GM18517 (cell line): ENCODE measurements at regions not wholly inside any gene's neighbourhood (a gene's known extent, or its start where the extent isn't known, plus 50 kb on each side); places are given as distances from the start of the nearest gene placed in this dataset.
"Not testable (repeated sequence)": the region's sequence is repeated elsewhere in the genome, so short reads cannot be mapped to it uniquely, and the experiment has no call there.

Experiments used
- ATAC-seq: cut with Tn5 transposase; IDR thresholded peaks from one replicate; pipeline ENCODE4 v1.9.1; 2021; ENCODE audit warnings: mild to moderate bottlenecking, moderate library complexity; ENCODE audit not compliant: unreplicated experiment

- ATAC-seq: no peak
Measured at GRCh38 chr5:145585443-145586148, 249.5 kb downstream of the PRELID2 start.

- ATAC-seq: no peak
Measured at GRCh38 chr5:145579301-145579700, 255.8 kb downstream of the PRELID2 start.

DNA sequence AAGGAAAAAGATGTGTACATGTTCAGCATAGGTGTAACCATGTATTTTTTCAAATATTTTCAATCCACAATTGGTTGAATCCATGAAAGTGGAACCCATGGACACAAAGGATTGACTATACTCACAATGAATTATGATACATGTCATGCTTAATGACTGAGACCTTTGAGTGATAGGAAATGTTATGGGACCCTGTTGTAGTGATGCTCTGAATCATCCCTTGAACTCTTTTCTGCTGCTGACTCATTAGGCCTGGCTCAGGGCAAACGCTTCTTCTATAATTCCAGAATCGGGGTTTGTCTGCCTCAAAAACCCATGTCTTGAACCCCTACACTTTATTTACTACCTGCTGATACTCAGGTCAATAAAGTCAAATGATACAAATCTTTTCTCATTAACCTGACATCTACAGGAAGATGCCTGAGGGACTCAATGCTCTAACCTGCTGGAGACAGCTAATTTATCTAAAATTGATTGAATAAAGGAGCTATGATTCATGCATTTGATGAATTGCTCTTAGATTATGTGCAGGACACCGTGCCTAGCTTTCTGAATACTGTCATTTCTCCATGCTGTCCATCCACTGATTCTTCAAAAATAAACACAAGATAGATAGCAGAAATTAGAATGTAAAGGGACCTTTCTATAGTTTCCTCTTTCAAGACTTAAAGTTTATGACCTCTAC lies 260.1 kb downstream of the PRELID2 start:
- no peak for ATAC-seq

- no peak for ATAC-seq
Measured at GRCh38 chr5:145568581-145568980, 266.6 kb downstream of the PRELID2 start.

DNA sequence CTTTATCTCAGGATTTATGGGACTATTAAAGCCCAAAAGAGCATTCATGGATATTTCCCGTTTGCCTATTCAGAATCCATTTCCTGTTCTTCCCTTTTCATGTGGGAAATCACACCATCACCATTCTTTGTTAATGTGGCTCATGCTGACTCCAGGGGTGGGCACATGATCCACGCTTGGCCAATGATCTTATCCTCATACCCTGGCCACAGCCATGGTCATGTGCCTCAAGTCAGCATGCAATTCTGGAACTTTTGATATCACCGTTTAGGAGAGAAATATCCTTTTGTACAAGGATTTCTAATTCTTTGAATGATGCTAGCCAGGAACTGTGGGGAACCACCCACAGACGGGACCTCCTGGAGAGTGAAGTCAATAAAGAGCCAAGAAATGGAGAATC lies 272.2 kb downstream of the PRELID2 start:
- ATAC-seq: no peak

DNA sequence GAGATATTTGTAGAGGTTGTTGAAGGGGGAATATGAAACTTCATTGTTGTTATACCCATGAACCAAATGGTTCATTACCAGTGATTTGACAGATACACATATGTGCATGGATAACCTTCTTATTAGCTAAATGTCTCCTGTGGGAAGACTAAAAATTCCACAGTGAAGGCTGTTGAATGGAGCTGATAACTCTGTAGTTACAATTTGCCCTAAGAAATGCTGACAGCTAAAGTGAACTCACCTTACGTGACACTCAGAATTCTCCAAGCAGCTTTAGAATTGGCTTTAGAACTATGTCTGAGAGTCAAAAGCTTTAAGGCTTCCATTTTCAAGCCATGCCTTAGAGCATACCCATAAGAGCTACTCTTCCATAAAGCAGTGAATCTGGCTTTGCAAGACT lies 276.9 kb downstream of the PRELID2 start:
- no peak for ATAC-seq

DNA sequence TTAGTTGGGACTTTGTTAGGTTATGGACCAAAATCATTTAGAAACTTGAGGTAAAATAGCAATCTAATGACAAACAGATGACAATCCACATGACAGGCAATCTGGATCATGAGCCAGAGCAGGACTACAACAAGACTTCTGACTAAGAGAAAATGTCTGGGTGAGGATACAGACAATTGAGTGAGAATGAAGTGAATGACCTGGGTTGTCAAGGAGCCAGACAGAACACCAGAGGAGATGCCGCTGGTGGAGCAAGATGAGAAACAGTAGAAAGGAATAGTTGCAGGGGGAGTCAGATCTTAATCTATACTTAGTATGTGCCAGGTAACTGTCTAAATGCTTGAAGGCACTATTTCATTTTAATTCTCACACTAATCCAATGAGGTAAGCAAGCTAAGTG lies 277.8 kb downstream of the PRELID2 start:
- no peak for ATAC-seq

DNA sequence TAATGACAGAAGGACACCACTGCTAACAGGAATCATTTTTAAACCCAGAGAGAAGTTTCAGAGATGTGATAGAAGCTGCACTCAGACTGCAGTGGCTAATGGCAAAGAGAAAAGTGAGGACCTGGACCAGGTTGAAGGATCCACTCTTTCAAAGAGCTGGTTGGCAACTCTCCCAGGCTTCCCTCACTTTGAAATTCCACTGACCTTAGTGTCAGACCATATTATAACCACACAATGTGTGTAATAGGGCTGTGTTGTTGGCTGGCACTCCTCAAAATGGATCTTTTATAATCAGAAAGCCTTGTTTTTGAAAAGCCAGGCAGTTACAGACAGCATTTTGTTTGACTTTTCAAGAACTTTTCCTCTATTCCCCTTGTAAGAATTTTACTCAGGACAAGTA lies 280.7 kb downstream of the PRELID2 start:
- no peak for ATAC-seq

DNA sequence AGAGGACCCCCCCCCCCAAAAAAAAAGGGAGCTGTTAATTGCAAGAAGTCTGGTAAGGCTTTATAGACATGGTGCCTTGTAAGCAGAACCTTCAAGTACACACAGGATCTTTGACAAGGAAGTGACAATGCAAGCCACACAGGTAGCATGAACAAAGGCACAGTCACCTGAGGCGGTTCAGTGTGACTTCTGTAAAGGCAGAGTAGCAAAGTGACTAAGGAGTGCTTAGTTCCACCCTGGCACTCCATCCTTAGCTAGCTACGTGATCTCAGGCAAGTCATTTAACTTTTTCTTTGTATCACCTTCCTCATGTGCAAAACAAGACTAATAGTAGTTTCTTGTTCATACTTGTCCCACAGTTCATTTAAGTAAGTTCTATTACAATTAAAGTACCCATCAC lies 282.0 kb downstream of the PRELID2 start:
- no peak for ATAC-seq

DNA sequence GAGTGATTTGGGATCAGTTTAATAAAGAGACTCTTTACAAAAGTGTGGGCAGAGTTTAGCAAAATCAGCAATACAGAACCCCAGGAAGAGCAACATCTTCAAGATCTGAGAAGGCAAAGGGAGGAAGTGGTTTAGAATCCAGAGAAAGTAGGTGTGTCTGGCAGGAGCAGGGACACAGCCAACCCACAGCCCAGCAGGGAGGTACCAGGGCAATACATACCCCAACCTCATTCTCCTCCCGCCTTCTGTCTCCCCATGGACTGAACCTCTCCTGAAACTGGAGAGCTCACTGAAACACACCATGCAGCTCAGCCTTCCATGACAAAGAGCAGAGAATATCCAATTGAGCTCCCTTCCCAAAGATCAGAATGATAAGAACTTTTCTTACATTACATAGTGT lies 283.4 kb downstream of the PRELID2 start:
- no peak for ATAC-seq

GRCh38 chr5:145548097-145548496 lies 287.0 kb downstream of the PRELID2 start:
- ATAC-seq: no peak

- no peak for ATAC-seq
Measured at GRCh38 chr5:145544401-145544800, 290.7 kb downstream of the PRELID2 start.

- ATAC-seq: no peak
Measured at GRCh38 chr5:145543968-145544367, 291.2 kb downstream of the PRELID2 start.

GRCh38 chr5:145540375-145540774 lies 294.8 kb downstream of the PRELID2 start:
- no peak for ATAC-seq

DNA sequence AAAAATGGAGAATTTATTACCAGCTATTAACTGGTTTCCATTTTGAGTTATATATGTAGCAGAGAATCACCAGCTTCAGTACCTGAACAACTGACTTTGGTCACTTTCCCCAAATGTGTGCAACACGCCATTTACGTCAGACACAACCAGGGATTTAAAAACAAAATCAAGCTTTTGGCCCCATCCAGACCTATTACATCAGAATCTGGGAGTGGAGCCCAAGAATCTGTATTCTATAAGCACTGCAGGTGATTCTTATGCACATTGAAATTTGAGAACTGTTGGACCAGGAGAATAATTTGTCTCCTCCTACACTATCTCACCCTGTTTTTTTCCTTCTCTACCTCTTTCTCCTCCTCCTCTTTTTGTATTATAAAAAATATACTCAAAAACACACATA lies 295.9 kb downstream of the PRELID2 start:
- ATAC-seq: no peak

DNA sequence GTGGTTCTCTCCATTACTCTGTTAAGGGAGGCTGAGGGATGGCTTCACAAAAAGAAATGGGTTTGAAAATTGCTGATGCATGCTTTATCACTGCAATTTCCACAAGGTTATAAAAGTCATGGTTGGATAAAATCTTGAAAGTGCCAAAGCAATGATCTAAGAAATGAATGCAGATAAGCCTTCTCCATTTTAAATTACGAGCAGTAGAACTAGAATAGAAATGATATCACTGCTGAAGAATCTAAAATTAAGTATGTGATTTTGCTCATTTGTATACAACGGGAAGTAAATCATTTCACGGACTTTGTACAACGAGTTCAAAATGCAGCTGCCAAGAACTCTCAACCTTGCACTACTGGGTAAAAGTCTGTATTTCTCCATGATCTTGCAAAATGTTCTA lies 299.0 kb downstream of the PRELID2 start:
- no peak for ATAC-seq

- ATAC-seq: no peak
Measured at GRCh38 chr5:145531038-145531734, 304.0 kb downstream of the PRELID2 start.

- no peak for ATAC-seq
Measured at GRCh38 chr5:145521523-145521922, 313.6 kb downstream of the PRELID2 start.

- no peak for ATAC-seq
Measured at GRCh38 chr5:145521066-145521465, 314.1 kb downstream of the PRELID2 start.

DNA sequence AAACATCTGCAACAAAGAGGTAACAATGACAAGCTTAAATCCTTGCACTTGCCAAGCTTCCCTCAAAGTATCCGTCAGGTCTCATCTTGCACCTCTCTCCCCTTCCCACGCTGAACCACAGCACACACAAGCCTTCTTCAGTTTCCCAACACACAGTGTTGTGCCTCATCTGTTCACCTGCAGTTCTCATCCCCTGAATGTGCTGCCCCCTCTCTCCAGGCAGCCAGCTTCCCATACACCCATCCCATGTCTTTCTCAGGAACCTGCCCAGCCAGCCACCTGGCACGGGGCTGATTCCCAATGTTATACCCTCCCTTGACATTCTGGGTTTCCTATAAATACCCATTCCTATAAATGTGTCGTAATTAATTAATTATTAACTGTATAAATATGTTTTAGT lies 314.8 kb downstream of the PRELID2 start:
- no peak for ATAC-seq

GRCh38 chr5:145517588-145517987 lies 317.6 kb downstream of the PRELID2 start:
- ATAC-seq: not testable (repeated sequence)

GRCh38 chr5:145511351-145511750 lies 323.8 kb downstream of the PRELID2 start:
- no peak for ATAC-seq
